ENCODE measurements at regions not wholly inside any gene's neighbourhood (a gene's known extent, or its start where the extent isn't known, plus 50 kb on each side); places are given as distances from the start of the nearest gene placed in this dataset.

DNA sequence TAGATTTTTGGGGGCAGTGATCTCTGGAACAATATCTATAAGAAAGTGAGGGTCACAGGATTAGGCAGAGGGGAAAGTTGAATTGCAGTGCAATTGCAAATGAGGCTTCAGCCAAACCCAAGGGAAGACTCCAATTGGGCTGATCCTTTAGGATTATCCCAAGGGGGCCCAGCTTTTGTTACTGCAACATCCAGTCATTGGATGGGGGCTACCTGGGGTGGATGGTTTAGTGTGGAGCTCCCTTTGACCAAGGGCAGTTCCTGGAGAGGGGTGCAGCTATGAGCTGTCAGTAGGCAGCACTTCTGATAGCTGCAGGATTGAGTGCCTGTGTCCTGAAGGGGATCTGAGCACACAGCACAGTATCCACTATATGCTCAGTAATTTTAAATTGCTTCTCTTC, 355.2 kb upstream of the AZI2 start:
- H3K9me3 ChIP-seq (ENCODE audit: control insufficient read depth, insufficient read depth, low read depth, low read length) = no peaks in the 10 kb centered on the region
- no TSS peak for BruUV-seq (replicated peaks)
- in situ Hi-C loops (cut with HindIII; ENCODE audit: low pct_unique_long_range_greater_than_20kb, low sequenced_read_pairs) (no loop called here), intact Hi-C loops (cut with micrococcal nuclease; ENCODE audit: unreplicated experiment) (no loop called here)
- ChIA-PET CTCF (no interaction called here), POLR2A (no interaction called here)
- no peaks in the 10 kb centered on the region for H3K36me3 ChIP-seq (ENCODE audit: control insufficient read depth, insufficient read depth, low read length)
- H3K4me3 ChIP-seq (ENCODE audit: low read depth in 2 of 2, low read length in 2 of 2) = no peak overlapping the region
- DNase-seq (ENCODE audit: low read depth, low spot score) = no peak
- ATAC-seq = no peak
- no peak overlapping the region for H3K27ac ChIP-seq (ENCODE audit: low read length)
- H3K4me1 ChIP-seq (ENCODE audit: control insufficient read depth, insufficient read depth, low read length) = no peaks in the 10 kb centered on the region
- TF ChIP-seq, protein P1, sequence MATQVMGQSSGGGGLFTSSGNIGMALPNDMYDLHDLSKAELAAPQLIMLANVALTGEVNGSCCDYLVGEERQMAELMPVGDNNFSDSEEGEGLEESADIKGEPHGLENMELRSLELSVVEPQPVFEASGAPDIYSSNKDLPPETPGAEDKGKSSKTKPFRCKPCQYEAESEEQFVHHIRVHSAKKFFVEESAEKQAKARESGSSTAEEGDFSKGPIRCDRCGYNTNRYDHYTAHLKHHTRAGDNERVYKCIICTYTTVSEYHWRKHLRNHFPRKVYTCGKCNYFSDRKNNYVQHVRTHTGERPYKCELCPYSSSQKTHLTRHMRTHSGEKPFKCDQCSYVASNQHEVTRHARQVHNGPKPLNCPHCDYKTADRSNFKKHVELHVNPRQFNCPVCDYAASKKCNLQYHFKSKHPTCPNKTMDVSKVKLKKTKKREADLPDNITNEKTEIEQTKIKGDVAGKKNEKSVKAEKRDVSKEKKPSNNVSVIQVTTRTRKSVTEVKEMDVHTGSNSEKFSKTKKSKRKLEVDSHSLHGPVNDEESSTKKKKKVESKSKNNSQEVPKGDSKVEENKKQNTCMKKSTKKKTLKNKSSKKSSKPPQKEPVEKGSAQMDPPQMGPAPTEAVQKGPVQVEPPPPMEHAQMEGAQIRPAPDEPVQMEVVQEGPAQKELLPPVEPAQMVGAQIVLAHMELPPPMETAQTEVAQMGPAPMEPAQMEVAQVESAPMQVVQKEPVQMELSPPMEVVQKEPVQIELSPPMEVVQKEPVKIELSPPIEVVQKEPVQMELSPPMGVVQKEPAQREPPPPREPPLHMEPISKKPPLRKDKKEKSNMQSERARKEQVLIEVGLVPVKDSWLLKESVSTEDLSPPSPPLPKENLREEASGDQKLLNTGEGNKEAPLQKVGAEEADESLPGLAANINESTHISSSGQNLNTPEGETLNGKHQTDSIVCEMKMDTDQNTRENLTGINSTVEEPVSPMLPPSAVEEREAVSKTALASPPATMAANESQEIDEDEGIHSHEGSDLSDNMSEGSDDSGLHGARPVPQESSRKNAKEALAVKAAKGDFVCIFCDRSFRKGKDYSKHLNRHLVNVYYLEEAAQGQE (IDR thresholded peaks at IDR 0.05; ENCODE audit: insufficient read depth in 1 of 2, low read depth in 2 of 2, low read length in 1 of 2) = no peak
- TF ChIP-seq POLR2AphosphoS5 (IDR thresholded peaks at IDR 0.05; ENCODE audit: low read depth, low read length) (no peak), SIN3A (IDR thresholded peaks at IDR 0.05; ENCODE audit: borderline replicate concordance, insufficient read depth, low read depth, low read length) (no peak), TCF7L2 (IDR thresholded peaks at IDR 0.05; ENCODE audit: low read depth, low read length) (no peak)
- TF ChIP-seq, protein P2, sequence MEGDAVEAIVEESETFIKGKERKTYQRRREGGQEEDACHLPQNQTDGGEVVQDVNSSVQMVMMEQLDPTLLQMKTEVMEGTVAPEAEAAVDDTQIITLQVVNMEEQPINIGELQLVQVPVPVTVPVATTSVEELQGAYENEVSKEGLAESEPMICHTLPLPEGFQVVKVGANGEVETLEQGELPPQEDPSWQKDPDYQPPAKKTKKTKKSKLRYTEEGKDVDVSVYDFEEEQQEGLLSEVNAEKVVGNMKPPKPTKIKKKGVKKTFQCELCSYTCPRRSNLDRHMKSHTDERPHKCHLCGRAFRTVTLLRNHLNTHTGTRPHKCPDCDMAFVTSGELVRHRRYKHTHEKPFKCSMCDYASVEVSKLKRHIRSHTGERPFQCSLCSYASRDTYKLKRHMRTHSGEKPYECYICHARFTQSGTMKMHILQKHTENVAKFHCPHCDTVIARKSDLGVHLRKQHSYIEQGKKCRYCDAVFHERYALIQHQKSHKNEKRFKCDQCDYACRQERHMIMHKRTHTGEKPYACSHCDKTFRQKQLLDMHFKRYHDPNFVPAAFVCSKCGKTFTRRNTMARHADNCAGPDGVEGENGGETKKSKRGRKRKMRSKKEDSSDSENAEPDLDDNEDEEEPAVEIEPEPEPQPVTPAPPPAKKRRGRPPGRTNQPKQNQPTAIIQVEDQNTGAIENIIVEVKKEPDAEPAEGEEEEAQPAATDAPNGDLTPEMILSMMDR (IDR thresholded peaks at IDR 0.05) = no peak
- H3K27me3 ChIP-seq (ENCODE audit: control insufficient read depth, insufficient read depth, low read length) = no peaks in the 10 kb centered on the region

DNA sequence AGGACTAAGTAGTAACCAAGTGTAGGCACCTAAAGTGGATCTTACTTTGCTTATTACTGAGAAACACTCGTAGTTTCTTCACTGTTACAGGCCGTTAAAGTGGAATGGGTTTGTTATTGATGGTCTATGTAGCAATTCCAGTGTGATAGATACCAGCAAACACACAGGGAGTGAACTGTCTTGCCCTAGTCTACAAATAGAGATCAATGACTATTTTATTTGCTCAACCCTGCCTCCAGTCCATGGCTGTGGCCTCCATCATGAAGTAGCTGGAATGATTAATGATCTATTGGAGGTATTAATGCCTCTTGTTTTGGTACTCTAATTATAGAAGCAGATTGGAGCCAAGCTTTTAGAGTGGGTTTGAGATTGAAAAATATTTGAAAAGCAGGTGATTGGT, 362.7 kb upstream of the AZI2 start:
- H3K4me3 ChIP-seq (ENCODE audit: low read depth in 2 of 2, low read length in 2 of 2) = no peak overlapping the region
- no peak for DNase-seq (ENCODE audit: low read depth, low spot score)
- in situ Hi-C loops (cut with HindIII; ENCODE audit: low pct_unique_long_range_greater_than_20kb, low sequenced_read_pairs) (no loop called here), intact Hi-C loops (cut with micrococcal nuclease; ENCODE audit: unreplicated experiment) (no loop called here)
- no peaks in the 10 kb centered on the region for H3K9me3 ChIP-seq (ENCODE audit: control insufficient read depth, insufficient read depth, low read depth, low read length)
- no peaks in the 10 kb centered on the region for H3K36me3 ChIP-seq (ENCODE audit: control insufficient read depth, insufficient read depth, low read length)
- CTCF ChIA-PET = no interaction called here
- POLR2A ChIA-PET = no interaction called here
- no peaks in the 10 kb centered on the region for H3K27me3 ChIP-seq (ENCODE audit: control insufficient read depth, insufficient read depth, low read length)
- ATAC-seq = no peak
- no peaks in the 10 kb centered on the region for H3K4me1 ChIP-seq (ENCODE audit: control insufficient read depth, insufficient read depth, low read length)
- TF ChIP-seq, protein P2 (IDR thresholded peaks at IDR 0.05) = no peak
- TF ChIP-seq, protein P1 (IDR thresholded peaks at IDR 0.05; ENCODE audit: insufficient read depth in 1 of 2, low read depth in 2 of 2, low read length in 1 of 2) = no peak
- TF ChIP-seq POLR2AphosphoS5 (IDR thresholded peaks at IDR 0.05; ENCODE audit: low read depth, low read length) (no peak), SIN3A (IDR thresholded peaks at IDR 0.05; ENCODE audit: borderline replicate concordance, insufficient read depth, low read depth, low read length) (no peak), TCF7L2 (IDR thresholded peaks at IDR 0.05; ENCODE audit: low read depth, low read length) (no peak)
- BruUV-seq (replicated peaks) = no TSS peak
- H3K27ac ChIP-seq (ENCODE audit: low read length) = no peak overlapping the region
